NCI-H1694 (cell line): ENCODE measurements at regions not wholly inside any gene's neighbourhood (a gene's known extent, or its start where the extent isn't known, plus 50 kb on each side); places are given as distances from the start of the nearest gene placed in this dataset.
"Not testable (repeated sequence)": the region's sequence is repeated elsewhere in the genome, so short reads cannot be mapped to it uniquely, and the experiment has no call there.

Source experiments
- DNase-seq: peaks from one replicate; lab custom pipeline; 2025; lab: John Stamatoyannopoulos, UW

GRCh38 chr6:106849676-106850332 is 124.7 kb downstream of the CD24 start:
- DNase-seq = no peak

- DNase-seq = no peak
These were observed 125.4 kb downstream of the CD24 start for GRCh38 chr6:106849120-106849519.

GRCh38 chr6:106847116-106847515 is 127.4 kb downstream of the CD24 start:
- DNase-seq = no peak

GRCh38 chr6:106844930-106845329 is 129.6 kb downstream of the CD24 start:
- no peak for DNase-seq

- no peak for DNase-seq
These were observed 141.6 kb downstream of the CD24 start for GRCh38 chr6:106832766-106833510.

GRCh38 chr6:106830930-106831329 is 143.6 kb downstream of the CD24 start:
- DNase-seq = no peak

GRCh38 chr6:106829451-106829850 is 145.1 kb downstream of the CD24 start:
- DNase-seq = no peak

GRCh38 chr6:106827081-106827480 is 147.4 kb downstream of the CD24 start:
- no peak for DNase-seq

- no peak for DNase-seq
These were observed 149.4 kb downstream of the CD24 start for GRCh38 chr6:106825156-106825555.

- no peak for DNase-seq
These were observed 150.7 kb downstream of the CD24 start for GRCh38 chr6:106823732-106824351.

GRCh38 chr6:106823058-106823457 is 151.5 kb downstream of the CD24 start:
- no peak for DNase-seq

- DNase-seq = no peak
These were observed 154.1 kb downstream of the CD24 start for GRCh38 chr6:106820412-106820852.

GRCh38 chr6:106811088-106811686 is 163.3 kb downstream of the CD24 start:
- no peak for DNase-seq

GRCh38 chr6:106808758-106809157 is 165.8 kb downstream of the CD24 start:
- DNase-seq = no peak

GRCh38 chr6:106807947-106808611 is 166.4 kb downstream of the CD24 start:
- no peak for DNase-seq

GRCh38 chr6:106806253-106806652 is 168.3 kb downstream of the CD24 start:
- not testable (repeated sequence) for DNase-seq

- no peak for DNase-seq
These were observed 168.8 kb downstream of the CD24 start for GRCh38 chr6:106805771-106806170.

- DNase-seq = no peak
These were observed 169.9 kb downstream of the CD24 start for GRCh38 chr6:106804346-106805335.

- no peak for DNase-seq
These were observed 171.3 kb downstream of the CD24 start for GRCh38 chr6:106803188-106803587.

- no peak for DNase-seq
These were observed 172.4 kb downstream of the CD24 start for GRCh38 chr6:106802139-106802538.

- no peak for DNase-seq
These were observed 171.9 kb downstream of the QRSL1 start for GRCh38 chr6:106801256-106801655.
